ENCODE measurements at regions not wholly inside any gene's neighbourhood (a gene's known extent, or its start where the extent isn't known, plus 50 kb on each side); places are given as distances from the start of the nearest gene placed in this dataset.

GRCh38 chr4:181106398-181106797 lies 1136.8 kb upstream of the TENM3 start:
- H3K4me2 ChIP-seq (ENCODE audit: low read depth, low read length): no peak overlapping the region
- no peak overlapping the region for H4K5ac ChIP-seq (ENCODE audit: low read depth, low read length)
- no peak overlapping the region for H2BK5ac ChIP-seq (ENCODE audit: low read depth, low read length, poor library complexity, severe bottlenecking)
- H3K56ac ChIP-seq (ENCODE audit: extremely low read depth, insufficient read depth, low read length): no peak overlapping the region
- no peak overlapping the region for H2BK15ac ChIP-seq (ENCODE audit: low read depth, low read length)
- no peak for TF ChIP-seq RAD21 (IDR thresholded peaks at IDR 0.05; ENCODE audit: low read length)
- no peak for TF ChIP-seq SMC3 (IDR thresholded peaks at IDR 0.05; ENCODE audit: low read depth, low read length)
- no peak for TF ChIP-seq CHD1 (IDR thresholded peaks at IDR 0.05; ENCODE audit: low read depth, low read length)
- TF ChIP-seq USF2 (IDR thresholded peaks at IDR 0.05; ENCODE audit: low read depth, low read length): no peak
- no peak for TF ChIP-seq RCOR1 (IDR thresholded peaks at IDR 0.05; ENCODE audit: insufficient replicate concordance, low read length)
- no peak for ATAC-seq (ENCODE audit: low read depth)
- no CpG with 5 or more reads among the region's 2 CpGs for WGBS, 2 experiments (ENCODE audit: extremely low coverage in 2 of 2, insufficient read length in 1 of 2)
- no peak overlapping the region for H2AK9ac ChIP-seq (replicated peaks; ENCODE audit: low read depth, low read length, poor library complexity)
- dilution Hi-C loops (cut with HindIII; ENCODE audit: low sequenced_read_pairs, unreplicated experiment) (no loop called here), in situ Hi-C loops (cut with MboI; ENCODE audit: low sequenced_read_pairs) (no loop called here), intact Hi-C loops (cut with micrococcal nuclease) (no loop called here)
- no peak overlapping the region for H3K14ac ChIP-seq (replicated peaks; ENCODE audit: low read depth, low read length)
- CTCF ChIA-PET: no interaction called here
- no peaks in the 10 kb centered on the region for H3K36me3 ChIP-seq (ENCODE audit: control insufficient read depth, insufficient read depth, low read length)
- no peak for DNase-seq
- BruUV-seq (replicated peaks): no TSS peak
- no peaks in the 10 kb centered on the region for H3K79me1 ChIP-seq (ENCODE audit: low read depth in 1 of 2, low read length in 2 of 2)
- H3K18ac ChIP-seq (ENCODE audit: low read depth, low read length): no peak overlapping the region
- no peak overlapping the region for H3K23ac ChIP-seq (ENCODE audit: low read depth, low read length)
- POLR2A ChIA-PET (ENCODE audit: unreplicated experiment): no interaction called here
- no peaks in the 10 kb centered on the region for H3K4me1 ChIP-seq (ENCODE audit: control insufficient read depth, insufficient read depth, low read length)
- H4K20me1 ChIP-seq (ENCODE audit: insufficient read depth, low read length): no peaks in the 10 kb centered on the region
- no peak overlapping the region for H3K27ac ChIP-seq (ENCODE audit: insufficient read depth, low read length)
- H2AFZ ChIP-seq (replicated peaks; ENCODE audit: low read length, poor library complexity): no peak overlapping the region
- no peak overlapping the region for H3K4ac ChIP-seq (ENCODE audit: low read depth, low read length)
- no peak overlapping the region for H2AK5ac ChIP-seq (ENCODE audit: low read depth, low read length)
- no peak overlapping the region for H2BK120ac ChIP-seq (ENCODE audit: low read depth, low read length)
- no peak overlapping the region for H3K4me3 ChIP-seq (ENCODE audit: insufficient read depth, low read depth, low read length)
- no peaks in the 10 kb centered on the region for H3K27me3 ChIP-seq (ENCODE audit: control insufficient read depth, insufficient read depth, low read length)
- no peak overlapping the region for H3K9ac ChIP-seq (ENCODE audit: low read depth, low read length)
- H3K9me3 ChIP-seq (ENCODE audit: control insufficient read depth, insufficient read depth, low read length): 0 out of 2 replicates have a peak, but pooled peaks cover 1% of the 10 kb centered on the region
- H4K91ac ChIP-seq (ENCODE audit: insufficient read depth, low read depth, low read length): no peak overlapping the region
- no peak overlapping the region for H2BK20ac ChIP-seq (ENCODE audit: low read depth, low read length)
- no peaks in the 10 kb centered on the region for H3K9me1 ChIP-seq (ENCODE audit: insufficient read depth, low read length)
- H4K8ac ChIP-seq (ENCODE audit: low read depth in 2 of 2, low read length in 2 of 2): no peak overlapping the region

Data from IMR-90 (cell line).